Caco-2 (cell line): ENCODE measurements at regions not wholly inside any gene's neighbourhood (a gene's known extent, or its start where the extent isn't known, plus 50 kb on each side); places are given as distances from the start of the nearest gene placed in this dataset.

Experiments used
- BruUV-seq: library from RNA; stranded (reverse); fragments of 400-500 nt; replicated peaks from 2 replicates; lab custom pipeline; 2021; lab: Mats Ljungman, UMichigan
- CTCF ChIA-PET: fragments of 300-600 bp; sonication (Branson Sonifier 250); formaldehyde crosslinking; loops from one replicate; lab custom pipeline; 2022; ENCODE audit warnings: antibody characterized with exemption; lab: Charles Lee
- POLR2A ChIA-PET: fragments of 300-600 bp; sonication (Branson Sonifier 250); formaldehyde crosslinking; loops from one replicate; lab custom pipeline; 2022; ENCODE audit warnings: antibody characterized with exemption; lab: Charles Lee
- DNase-seq, 2 experiments: peaks; one replicate each; pipeline versions ENCODE4 v3.0.0 to v3.0.0-alpha.2; 2020 to 2022
- H3K27me3 ChIP-seq: replicated peaks from 2 replicates; pipeline ENCODE4 v1.6.0; 2011; ENCODE audit warnings: low read length; ENCODE audit not compliant: control insufficient read depth, insufficient read depth
- H3K36me3 ChIP-seq: 2 replicates; pipeline ENCODE4 v1.5.1; 2011; ENCODE audit warnings: low read length; ENCODE audit not compliant: control insufficient read depth, insufficient read depth
- H3K4me1 ChIP-seq: fragments of 250-450 bp; sonication (Bioruptor Pico); 2 replicates; pipeline ENCODE4 v1.5.1; 2020; ENCODE audit warnings: mild to moderate bottlenecking
- H3K4me3 ChIP-seq: 2 replicates; pipeline ENCODE4 v1.5.1; 2011; ENCODE audit warnings: low read depth, mild to moderate bottlenecking, control low read depth, low read length
- H3K9me3 ChIP-seq: fragments of 250-450 bp; sonication (Bioruptor Pico); 2 replicates; pipeline ENCODE4 v1.5.1; 2020; ENCODE audit warnings: mild to moderate bottlenecking, moderate library complexity
- H3K27ac Mint-ChIP-seq: one replicate; pipeline ENCODE4 v1.8.0; 2022; ENCODE audit warnings: mixed read lengths; ENCODE audit not compliant: unreplicated experiment
- H3K27me3 Mint-ChIP-seq: one replicate; pipeline ENCODE4 v1.8.0; 2022; ENCODE audit warnings: mixed read lengths; ENCODE audit not compliant: insufficient read depth, unreplicated experiment
- H3K36me3 Mint-ChIP-seq: one replicate; pipeline ENCODE4 v1.8.0; 2022; ENCODE audit warnings: mild to moderate bottlenecking, mixed read lengths; ENCODE audit not compliant: insufficient read depth, unreplicated experiment
- H3K4me1 Mint-ChIP-seq: one replicate; pipeline ENCODE4 v1.8.0; 2022; ENCODE audit warnings: low read depth, mixed read lengths; ENCODE audit not compliant: unreplicated experiment
- H3K4me3 Mint-ChIP-seq: one replicate; pipeline ENCODE4 v1.8.0; 2022; ENCODE audit warnings: mild to moderate bottlenecking, moderate library complexity, mixed read lengths; ENCODE audit not compliant: unreplicated experiment
- H3K9me3 Mint-ChIP-seq: one replicate; pipeline ENCODE4 v1.8.0; 2022; ENCODE audit warnings: mixed read lengths; ENCODE audit not compliant: unreplicated experiment
- CTCF ChIP-seq, 2 experiments: fragments of 200-600 bp in 1 of 2; IDR thresholded peaks; 1 replicate in 1 of 2; 2 replicates in 1 of 2; pipeline versions ENCODE4 v1.5.1 to v1.8.0; 2011 to 2022; ENCODE audit warnings: antibody characterized with exemption in 1 of 2, control low read depth in 1 of 2, inconsistent platforms in 1 of 2, low read depth in 1 of 2, low read length in 1 of 2, mild to moderate bottlenecking in 1 of 2, moderate library complexity in 1 of 2; ENCODE audit not compliant: insufficient read depth in 1 of 2, severe bottlenecking in 1 of 2, unreplicated experiment in 1 of 2
- intact Hi-C: fragments of 100-400 bp; cut with micrococcal nuclease; formaldehyde crosslinking; loops from one replicate; pipeline ENCODE4 v1.10.0; 2022; ENCODE audit not compliant: unreplicated experiment

GRCh38 chr14:94924189-94924588 lies 154.3 kb upstream of the GSC start:
- Histone ChIP-seq H3K36me3 (no peaks in the 10 kb centered on the region), H3K4me1 (peaks cover 7% of the 10 kb centered on the region; the same call in 1 of the 2 replicates), H3K9me3 (no peaks in the 10 kb centered on the region), H3K27me3 (no peaks in the 10 kb centered on the region), H3K4me3 (no peak overlapping the region)
- peak overlapping the region; percentile 17 for H3K4me3 Mint-ChIP-seq
- TF ChIP-seq CTCF (IDR thresholded peaks at IDR 0.05; ENCODE audit: insufficient read depth in 1 of 2, low read depth in 1 of 2, low read length in 1 of 2, severe bottlenecking in 1 of 2, unreplicated experiment in 1 of 2), result no peak
- POLR2A ChIA-PET, result no interaction called here
- H3K27me3 Mint-ChIP-seq, result peaks cover 8% of the 10 kb centered on the region
- H3K27ac Mint-ChIP-seq, result no peak overlapping the region
- CTCF ChIA-PET, result no interaction called here
- no peaks in the 10 kb centered on the region for H3K36me3 Mint-ChIP-seq
- peaks cover 8% of the 10 kb centered on the region for H3K4me1 Mint-ChIP-seq
- H3K9me3 Mint-ChIP-seq, result no peaks in the 10 kb centered on the region
- no peak for DNase-seq
- intact Hi-C loops, result no loop called here
- BruUV-seq, result no TSS peak

- Mint-ChIP-seq H3K36me3 (no peaks in the 10 kb centered on the region), H3K27me3 (peaks cover 8% of the 10 kb centered on the region), H3K9me3 (no peaks in the 10 kb centered on the region), H3K4me3 (peak overlapping the region; percentile 17), H3K27ac (no peak overlapping the region), H3K4me1 (peaks cover 8% of the 10 kb centered on the region)
- H3K36me3 ChIP-seq, result no peaks in the 10 kb centered on the region
- BruUV-seq, result no TSS peak
- POLR2A ChIA-PET, result no interaction called here
- no peak overlapping the region for H3K4me3 ChIP-seq
- H3K9me3 ChIP-seq, result no peaks in the 10 kb centered on the region
- DNase-seq, result no peak
- intact Hi-C loops, result no loop called here
- no peak for TF ChIP-seq CTCF (IDR thresholded peaks at IDR 0.05; ENCODE audit: insufficient read depth in 1 of 2, low read depth in 1 of 2, low read length in 1 of 2, severe bottlenecking in 1 of 2, unreplicated experiment in 1 of 2)
- CTCF ChIA-PET, result no interaction called here
- peaks cover 7% of the 10 kb centered on the region; the same call in 1 of the 2 replicates for H3K4me1 ChIP-seq
- H3K27me3 ChIP-seq, result no peaks in the 10 kb centered on the region
Measured at GRCh38 chr14:94923786-94924185, 153.9 kb upstream of the GSC start.

GRCh38 chr14:94922595-94923239 lies 152.8 kb upstream of the GSC start:
- intact Hi-C loops, result no loop called here
- Mint-ChIP-seq H3K4me1 (peaks cover 8% of the 10 kb centered on the region), H3K9me3 (no peaks in the 10 kb centered on the region), H3K36me3 (no peaks in the 10 kb centered on the region), H3K27me3 (peaks cover 8% of the 10 kb centered on the region), H3K27ac (no peak overlapping the region), H3K4me3 (no peak overlapping the region)
- Histone ChIP-seq H3K36me3 (no peaks in the 10 kb centered on the region), H3K4me1 (peaks cover 7% of the 10 kb centered on the region; the same call in 1 of the 2 replicates), H3K4me3 (no peak overlapping the region), H3K27me3 (no peaks in the 10 kb centered on the region), H3K9me3 (no peaks in the 10 kb centered on the region)
- no peak for DNase-seq
- BruUV-seq, result no TSS peak
- no peak for TF ChIP-seq CTCF (IDR thresholded peaks at IDR 0.05; ENCODE audit: insufficient read depth in 1 of 2, low read depth in 1 of 2, low read length in 1 of 2, severe bottlenecking in 1 of 2, unreplicated experiment in 1 of 2)
- ChIA-PET CTCF (no interaction called here), POLR2A (no interaction called here)
